IMR-90 (cell line): ENCODE measurements at regions not wholly inside any gene's neighbourhood (a gene's known extent, or its start where the extent isn't known, plus 50 kb on each side); places are given as distances from the start of the nearest gene placed in this dataset.
"Not testable (repeated sequence)": the region's sequence is repeated elsewhere in the genome, so short reads cannot be mapped to it uniquely, and the experiment has no call there.

Experiments
- CEBPB ChIP-seq: IDR thresholded peaks from 2 replicates; pipeline ENCODE4 v1.6.1; 2012; ENCODE audit warnings: low read depth, low read length, improper control_type of control experiment
- CTCF ChIP-seq: conservative IDR thresholded peaks from 2 replicates; pipeline ENCODE4 v1.5.1; 2012; ENCODE audit warnings: mild to moderate bottlenecking, low read depth, low read length, improper control_type of control experiment
- POLR2A ChIP-seq: IDR thresholded peaks from 2 replicates; pipeline ENCODE4 v1.6.1; 2012; ENCODE audit warnings: mild to moderate bottlenecking, low read depth, low read length
- RAD21 ChIP-seq: IDR thresholded peaks from 2 replicates; pipeline ENCODE4 v1.6.1; 2012; ENCODE audit warnings: low read length, improper control_type of control experiment

- TF ChIP-seq CTCF, POLR2A, RAD21, CEBPB: not testable (repeated sequence)
These were observed 3901.0 kb upstream of the OR11H1 start for GRCh38 chr22:11627036-11627435.
